DND-41 (cell line): ENCODE measurements at regions not wholly inside any gene's neighbourhood (a gene's known extent, or its start where the extent isn't known, plus 50 kb on each side); places are given as distances from the start of the nearest gene placed in this dataset.

ENCODE experiments used
- ATAC-seq: fragments of 200-7000 bp; cut with Tn5 transposase; 3 replicates; pipeline ENCODE4 v1.9.1; 2021; ENCODE audit warnings: low read depth; ENCODE audit not compliant: insufficient read depth
- DNase-seq: peaks from one replicate; pipeline ENCODE4 v3.0.0-alpha.2; 2020
- H2AFZ ChIP-seq: 2 replicates; pipeline ENCODE4 v1.6.0; 2012; ENCODE audit warnings: low read depth, low read length
- H3K27ac ChIP-seq: 2 replicates; pipeline ENCODE4 v1.5.1; 2012; ENCODE audit warnings: low read length, inconsistent platforms
- H3K27me3 ChIP-seq: fragments of 200-600 bp; sonication (generic); 2 replicates; pipeline ENCODE4 v1.6.0; 2012; ENCODE audit warnings: low read length, mild to moderate bottlenecking, inconsistent platforms; ENCODE audit not compliant: insufficient read depth, poor library complexity
- H3K36me3 ChIP-seq: 2 replicates; pipeline ENCODE4 v1.5.1; 2012; ENCODE audit warnings: low read length, inconsistent platforms; ENCODE audit not compliant: insufficient read depth
- H3K4me1 ChIP-seq: 2 replicates; pipeline ENCODE4 v1.5.1; 2012; ENCODE audit warnings: mild to moderate bottlenecking, low read length; ENCODE audit not compliant: insufficient read depth
- H3K4me2 ChIP-seq: 2 replicates; pipeline ENCODE4 v1.6.0; 2012; ENCODE audit warnings: mild to moderate bottlenecking, moderate library complexity, low read length, inconsistent platforms; ENCODE audit not compliant: insufficient read depth
- H3K4me3 ChIP-seq, 2 experiments: fragments of 200-600 bp in 1 of 2; shearing (Covaris generic) in 1 of 2; 2 replicates each; pipeline ENCODE4 v1.5.1; 2012 to 2016; ENCODE audit warnings: inconsistent platforms in 2 of 2, low read length in 2 of 2, mild to moderate bottlenecking in 2 of 2, low read depth in 1 of 2, moderate library complexity in 1 of 2
- H3K79me2 ChIP-seq: 2 replicates; pipeline ENCODE4 v1.6.0; 2012; ENCODE audit warnings: low read length, inconsistent platforms; ENCODE audit not compliant: insufficient read depth
- H3K9ac ChIP-seq: 2 replicates; pipeline ENCODE4 v1.6.0; 2012; ENCODE audit warnings: low read depth, mild to moderate bottlenecking, inconsistent platforms, low read length, moderate library complexity
- H3K9me3 ChIP-seq: 2 replicates; pipeline ENCODE4 v1.5.1; 2012; ENCODE audit warnings: low read length, moderate library complexity, mild to moderate bottlenecking, inconsistent platforms; ENCODE audit not compliant: insufficient read depth, severe bottlenecking
- H4K20me1 ChIP-seq: 2 replicates; pipeline ENCODE4 v1.6.0; 2012; ENCODE audit warnings: low read length; ENCODE audit not compliant: insufficient read depth
- CTCF ChIP-seq: IDR thresholded peaks from 2 replicates; pipeline ENCODE4 v1.5.1; 2012; ENCODE audit warnings: borderline replicate concordance, low read length, moderate library complexity, mild to moderate bottlenecking; ENCODE audit not compliant: poor library complexity, severe bottlenecking; ENCODE audit errors: extremely low read depth
- EZH2 ChIP-seq: IDR thresholded peaks from 3 replicates; pipeline ENCODE4 v1.6.1; 2012; ENCODE audit warnings: borderline replicate concordance, low read depth, mild to moderate bottlenecking, moderate library complexity, low read length, inconsistent platforms; ENCODE audit not compliant: severe bottlenecking

GRCh38 chr4:85147481-85148076 lies 181.1 kb upstream of the WDFY3 start:
- Histone ChIP-seq H3K79me2 (no peaks in the 10 kb centered on the region), H3K4me3 (no peak overlapping the region), H3K9ac (no peak overlapping the region), H3K9me3 (no peaks in the 10 kb centered on the region), H3K4me1 (no peaks in the 10 kb centered on the region), H3K36me3 (no peaks in the 10 kb centered on the region), H2AFZ (no peak overlapping the region), H3K27me3 (no peaks in the 10 kb centered on the region), H3K4me2 (no peak overlapping the region), H3K27ac (no peak overlapping the region), H4K20me1 (no peaks in the 10 kb centered on the region)
- DNase-seq (peak; percentile 28), ATAC-seq (peak; percentile 78; the same call in 2 of the 3 replicates)
- TF ChIP-seq CTCF (peak; percentile 62), EZH2 (no peak)

- Histone ChIP-seq H3K4me2 (no peak overlapping the region), H3K4me3 (no peak overlapping the region), H3K9ac (no peak overlapping the region), H3K27me3 (no peaks in the 10 kb centered on the region), H2AFZ (no peak overlapping the region), H3K4me1 (no peaks in the 10 kb centered on the region), H4K20me1 (no peaks in the 10 kb centered on the region), H3K27ac (no peak overlapping the region), H3K36me3 (no peaks in the 10 kb centered on the region), H3K79me2 (no peaks in the 10 kb centered on the region), H3K9me3 (no peaks in the 10 kb centered on the region)
- ATAC-seq (no peak), DNase-seq (no peak)
- TF ChIP-seq EZH2 (no peak), CTCF (no peak)
These were observed 183.2 kb upstream of the WDFY3 start for GRCh38 chr4:85149676-85150075.

- H3K4me1 ChIP-seq: no peaks in the 10 kb centered on the region
These were observed 184.9 kb upstream of the WDFY3 start for GRCh38 chr4:85151371-85151770.

More at GRCh38 chr4:85151371-85151770, 184.9 kb upstream of the WDFY3 start:
- H3K9ac ChIP-seq: no peak overlapping the region
- H3K79me2 ChIP-seq: no peaks in the 10 kb centered on the region
- H3K4me2 ChIP-seq: no peak overlapping the region
- H4K20me1 ChIP-seq: no peaks in the 10 kb centered on the region
- ATAC-seq (no peak), DNase-seq (no peak)
- no peaks in the 10 kb centered on the region for H3K27me3 ChIP-seq
- H2AFZ ChIP-seq: no peak overlapping the region
- H3K9me3 ChIP-seq: no peaks in the 10 kb centered on the region
- TF ChIP-seq CTCF (no peak), EZH2 (no peak)
- H3K36me3 ChIP-seq: no peaks in the 10 kb centered on the region
- no peak overlapping the region for H3K27ac ChIP-seq
- no peak overlapping the region for H3K4me3 ChIP-seq
